ENCODE measurements at regions not wholly inside any gene's neighbourhood (a gene's known extent, or its start where the extent isn't known, plus 50 kb on each side); places are given as distances from the start of the nearest gene placed in this dataset.
A peak's percentile ranks its signal among the peaks of the same experiment; 100 is the strongest.

DNA sequence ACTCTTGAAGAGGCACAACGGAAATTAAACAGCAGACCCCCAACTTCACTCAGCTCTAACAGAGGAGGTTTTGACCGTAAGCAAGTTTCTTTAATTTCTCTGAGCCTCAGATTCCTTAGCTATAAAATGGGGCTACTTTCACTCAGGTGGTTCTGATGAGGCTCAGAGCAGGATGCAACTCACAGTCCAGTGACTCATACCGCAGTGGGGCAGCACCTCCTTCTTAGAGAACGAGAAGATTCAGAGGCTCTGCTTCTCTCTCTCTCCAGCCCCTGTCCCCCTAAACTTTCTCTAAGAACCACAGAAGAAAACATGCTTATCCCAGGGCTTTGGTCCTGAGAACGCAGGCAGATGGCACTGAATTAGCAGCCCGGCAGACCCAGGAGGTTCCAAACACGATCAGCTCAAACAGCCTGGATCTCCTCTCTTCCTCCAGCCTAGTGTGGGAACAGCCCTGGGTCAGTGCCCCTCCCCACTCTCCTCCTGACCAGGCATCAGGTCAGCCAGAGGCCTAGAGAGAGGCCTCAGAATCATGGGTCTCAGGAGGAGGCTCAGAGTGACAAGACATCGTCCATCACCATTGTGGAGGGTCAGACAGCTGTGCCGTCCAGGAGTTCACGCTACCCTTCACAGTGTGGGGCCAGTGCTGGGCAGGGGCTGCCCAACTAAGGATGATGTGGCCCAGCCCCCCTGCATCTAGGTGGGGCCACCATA is 433.0 kb downstream of the PTPRU start:
- Histone ChIP-seq H3K9me3 (no peaks in the 10 kb centered on the region), H3K27ac (no peak overlapping the region), H3K36me3 (no peaks in the 10 kb centered on the region), H3K27me3 (no peaks in the 10 kb centered on the region), H3K4me3 (no peak overlapping the region), H3K4me1 (no peaks in the 10 kb centered on the region)
- ATAC-seq (ENCODE audit: low FRiP score in 2 of 2) = peak in 1 of 2 donors; percentile 4
- DNase-seq = peak in 1 of 2 donors; percentile 11
- TF ChIP-seq, protein P1, sequence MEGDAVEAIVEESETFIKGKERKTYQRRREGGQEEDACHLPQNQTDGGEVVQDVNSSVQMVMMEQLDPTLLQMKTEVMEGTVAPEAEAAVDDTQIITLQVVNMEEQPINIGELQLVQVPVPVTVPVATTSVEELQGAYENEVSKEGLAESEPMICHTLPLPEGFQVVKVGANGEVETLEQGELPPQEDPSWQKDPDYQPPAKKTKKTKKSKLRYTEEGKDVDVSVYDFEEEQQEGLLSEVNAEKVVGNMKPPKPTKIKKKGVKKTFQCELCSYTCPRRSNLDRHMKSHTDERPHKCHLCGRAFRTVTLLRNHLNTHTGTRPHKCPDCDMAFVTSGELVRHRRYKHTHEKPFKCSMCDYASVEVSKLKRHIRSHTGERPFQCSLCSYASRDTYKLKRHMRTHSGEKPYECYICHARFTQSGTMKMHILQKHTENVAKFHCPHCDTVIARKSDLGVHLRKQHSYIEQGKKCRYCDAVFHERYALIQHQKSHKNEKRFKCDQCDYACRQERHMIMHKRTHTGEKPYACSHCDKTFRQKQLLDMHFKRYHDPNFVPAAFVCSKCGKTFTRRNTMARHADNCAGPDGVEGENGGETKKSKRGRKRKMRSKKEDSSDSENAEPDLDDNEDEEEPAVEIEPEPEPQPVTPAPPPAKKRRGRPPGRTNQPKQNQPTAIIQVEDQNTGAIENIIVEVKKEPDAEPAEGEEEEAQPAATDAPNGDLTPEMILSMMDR (IDR thresholded peaks at IDR 0.05) = no peak
- no peak for TF ChIP-seq POLR2A (IDR thresholded peaks at IDR 0.05)
- TF ChIP-seq EP300 (IDR thresholded peaks at IDR 0.05) = no peak
- TF ChIP-seq POLR2AphosphoS5 (IDR thresholded peaks at IDR 0.05) = no peak
- 65 to 79% methylated on average over 6 to 10 of the region's 10 CpGs for WGBS, 2 donors

DNA sequence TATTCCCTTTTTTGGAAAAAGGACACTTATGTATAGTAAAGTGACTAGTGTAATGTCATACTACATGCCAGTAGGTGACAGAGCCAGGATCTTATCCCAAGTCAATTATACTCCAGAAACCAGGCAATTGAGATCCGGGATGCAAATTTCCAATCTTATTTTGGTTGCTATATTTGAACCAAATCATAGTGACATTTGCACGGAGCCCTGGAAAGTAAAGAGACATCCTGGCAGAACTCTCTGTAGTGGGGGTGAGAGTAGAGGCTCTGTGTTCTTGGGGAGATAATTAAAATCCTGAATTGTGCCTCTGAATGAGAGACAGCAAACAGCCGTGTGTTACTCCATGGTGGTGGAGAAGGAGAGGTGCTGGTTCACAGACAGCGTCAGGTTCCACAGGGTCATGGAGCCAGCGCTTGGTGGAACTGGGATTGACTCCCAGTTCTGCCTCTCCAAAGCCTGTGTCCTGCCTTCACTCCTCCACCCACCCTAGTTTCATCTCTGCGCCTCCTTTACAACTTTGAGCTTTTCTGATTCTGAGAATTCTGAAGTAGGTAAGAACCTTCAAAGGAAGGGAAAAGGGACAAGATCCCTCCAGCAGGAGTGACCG is 432.3 kb downstream of the PTPRU start:
- H3K4me1 ChIP-seq = no peaks in the 10 kb centered on the region
- TF ChIP-seq, protein P1 (IDR thresholded peaks at IDR 0.05) = no peak
- TF ChIP-seq EP300 (IDR thresholded peaks at IDR 0.05) (no peak), POLR2A (IDR thresholded peaks at IDR 0.05) (no peak), POLR2AphosphoS5 (IDR thresholded peaks at IDR 0.05) (no peak)
- 64 to 72% methylated on average over 7 of the region's 7 CpGs for WGBS, 2 donors
- no peak overlapping the region for H3K4me3 ChIP-seq
- H3K27me3 ChIP-seq = no peaks in the 10 kb centered on the region
- no peaks in the 10 kb centered on the region for H3K9me3 ChIP-seq
- ATAC-seq (ENCODE audit: low FRiP score in 2 of 2) = no peak
- H3K27ac ChIP-seq = no peak overlapping the region
- DNase-seq = peak in 1 of 2 donors; percentile 7
- no peaks in the 10 kb centered on the region for H3K36me3 ChIP-seq

DNA sequence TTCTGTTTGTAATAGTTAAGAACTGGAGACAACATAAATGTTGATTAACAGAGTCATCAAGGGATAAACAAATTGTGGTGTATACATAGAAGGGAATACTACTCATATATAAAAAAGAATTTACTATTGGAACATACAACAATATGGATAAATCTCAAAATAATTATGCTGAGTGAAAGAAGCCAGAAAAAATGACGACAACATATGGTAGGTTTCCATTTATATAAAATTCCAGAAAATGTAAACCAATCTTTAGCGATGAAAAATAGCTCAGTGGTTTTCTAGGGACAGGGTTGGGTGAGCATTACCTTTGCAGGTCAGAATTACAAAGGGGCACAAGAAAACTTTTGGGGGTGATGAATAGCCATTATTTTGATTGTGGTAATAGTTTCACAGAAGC is 431.6 kb downstream of the PTPRU start:
- DNase-seq (no peak), ATAC-seq (ENCODE audit: low FRiP score in 2 of 2) (no peak)
- H3K4me3 ChIP-seq = no peak overlapping the region
- no peaks in the 10 kb centered on the region for H3K4me1 ChIP-seq
- TF ChIP-seq, protein P1 (IDR thresholded peaks at IDR 0.05) = no peak
- TF ChIP-seq POLR2AphosphoS5 (IDR thresholded peaks at IDR 0.05) (no peak), EP300 (IDR thresholded peaks at IDR 0.05) (no peak), POLR2A (IDR thresholded peaks at IDR 0.05) (no peak)
- H3K9me3 ChIP-seq = no peaks in the 10 kb centered on the region
- H3K36me3 ChIP-seq = no peaks in the 10 kb centered on the region
- no peaks in the 10 kb centered on the region for H3K27me3 ChIP-seq
- 70 to 77% methylated on average over 2 of the region's 2 CpGs for WGBS, 2 donors
- no peak overlapping the region for H3K27ac ChIP-seq

DNA sequence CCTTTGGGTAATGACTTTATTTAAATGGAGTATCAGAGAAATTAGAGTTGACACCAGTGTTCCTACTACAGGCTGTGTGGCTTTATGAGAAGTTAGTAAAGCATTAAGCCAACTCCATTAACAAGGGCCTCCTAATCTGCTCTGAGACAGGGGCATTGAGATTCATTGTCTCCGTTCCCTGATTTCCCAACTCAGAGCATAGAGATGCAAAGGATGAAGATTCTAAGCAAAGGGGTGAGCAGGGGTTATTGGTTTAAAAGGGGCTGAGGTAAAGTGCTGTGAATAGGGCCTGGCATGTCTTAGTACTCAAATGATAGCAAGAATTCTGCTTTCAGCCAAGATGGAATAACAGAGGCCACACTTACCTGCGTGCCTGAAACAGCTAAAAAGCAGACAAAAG is 428.4 kb downstream of the PTPRU start:
- Histone ChIP-seq H3K27ac (no peak overlapping the region), H3K27me3 (no peaks in the 10 kb centered on the region), H3K4me1 (no peaks in the 10 kb centered on the region), H3K36me3 (no peaks in the 10 kb centered on the region), H3K4me3 (no peak overlapping the region), H3K9me3 (peaks cover 0 to 13% (median 7%) of the 10 kb centered on the region in 4 donors)
- WGBS, 2 donors = 82 to 84% methylated on average over 2 of the region's 2 CpGs
- TF ChIP-seq EP300 (IDR thresholded peaks at IDR 0.05) (no peak), POLR2AphosphoS5 (IDR thresholded peaks at IDR 0.05) (no peak), POLR2A (IDR thresholded peaks at IDR 0.05) (no peak)
- TF ChIP-seq, protein P1 (IDR thresholded peaks at IDR 0.05) = no peak
- DNase-seq = no peak
- no peak for ATAC-seq (ENCODE audit: low FRiP score in 2 of 2)

Measured in upper lobe of left lung (tissue), 6 donors.